GM21423 (cell line): ENCODE measurements at regions not wholly inside any gene's neighbourhood (a gene's known extent, or its start where the extent isn't known, plus 50 kb on each side); places are given as distances from the start of the nearest gene placed in this dataset.

ENCODE experiments used
- ATAC-seq: cut with Tn5 transposase; IDR thresholded peaks from one replicate; pipeline ENCODE4 v1.9.1; 2021; ENCODE audit warnings: mild to moderate bottlenecking, moderate library complexity; ENCODE audit not compliant: unreplicated experiment

DNA sequence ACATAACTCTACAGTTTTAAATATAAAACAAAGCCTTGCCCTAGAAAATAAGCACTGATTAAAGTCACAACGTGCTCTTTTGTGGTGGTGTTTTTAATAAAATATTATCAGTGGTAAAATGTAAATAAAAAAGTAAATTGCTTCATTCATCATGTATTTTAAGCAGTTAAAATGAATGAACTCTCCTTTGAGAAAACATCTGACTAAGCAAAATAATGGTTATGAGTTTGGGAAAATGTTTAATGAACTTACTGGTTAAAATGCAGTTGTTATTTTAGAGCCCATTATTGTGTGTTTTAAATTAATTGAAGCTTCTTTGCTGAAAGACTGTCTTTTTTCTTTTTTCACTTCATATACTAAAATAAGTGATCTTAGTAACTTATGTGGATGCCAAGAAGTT lies 1007.5 kb upstream of the ARRDC3 start:
- no peak for ATAC-seq

DNA sequence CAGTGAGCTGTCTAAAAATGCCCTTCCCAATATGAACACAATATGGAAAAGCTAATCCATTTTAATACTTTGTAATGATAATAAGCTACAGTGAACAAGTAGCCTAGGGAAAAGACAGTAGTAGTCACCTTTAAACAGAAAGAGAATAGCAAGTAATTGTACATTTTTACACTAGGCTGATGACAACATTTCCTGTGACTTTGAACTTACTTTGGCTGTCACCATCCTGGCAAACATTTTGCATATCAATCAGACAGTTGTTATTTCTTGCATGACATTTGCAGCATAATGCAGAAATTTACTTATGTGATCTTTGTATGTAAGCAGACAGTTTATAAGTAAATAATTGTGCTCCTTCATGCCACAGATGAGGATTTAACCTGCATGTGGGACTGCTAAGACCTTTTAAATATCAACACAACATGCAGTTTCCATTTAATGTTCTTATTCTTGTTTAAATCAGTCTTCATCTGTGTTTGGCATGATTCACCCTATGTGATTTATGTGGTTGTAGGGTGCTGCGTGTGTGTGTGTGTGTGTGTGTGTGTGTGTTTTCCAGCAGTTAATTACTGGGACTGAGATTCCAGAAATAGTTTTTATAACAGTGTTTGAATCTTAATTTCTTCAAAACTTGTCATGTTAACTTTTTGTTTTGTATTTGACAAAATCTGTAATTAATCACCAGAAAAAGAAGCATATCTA lies 997.1 kb upstream of the ARRDC3 start:
- no peak for ATAC-seq

DNA sequence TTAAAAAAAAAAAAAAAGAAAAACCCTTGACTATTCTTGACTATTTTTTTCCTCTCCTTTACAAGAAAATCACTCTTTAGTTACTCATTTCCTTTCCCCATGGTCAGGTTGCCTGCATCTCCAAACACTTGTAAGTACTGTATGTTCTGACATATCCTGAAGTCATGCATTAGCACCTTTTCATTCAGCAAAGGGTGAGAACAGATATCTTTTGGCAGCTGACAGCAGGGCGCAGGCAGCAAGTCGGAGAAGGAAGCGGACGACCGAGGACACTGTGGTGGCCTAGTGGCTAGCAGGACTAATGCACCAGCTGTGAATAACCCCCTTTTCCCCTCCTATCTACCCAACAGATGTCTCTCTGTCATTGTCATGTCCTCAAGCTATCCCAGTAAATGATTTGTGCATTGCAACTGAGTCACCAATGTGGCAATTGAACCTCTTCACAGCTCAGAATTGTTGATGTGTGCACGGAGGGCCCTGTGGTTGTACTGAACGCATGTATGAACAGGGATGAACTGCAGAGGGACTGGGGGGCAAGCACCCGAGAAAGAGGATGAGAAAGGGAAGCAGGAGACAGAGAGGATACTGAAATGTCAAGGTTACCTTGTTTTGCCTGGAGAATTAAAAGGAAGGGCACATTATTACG lies 996.0 kb upstream of the ARRDC3 start:
- no peak for ATAC-seq

DNA sequence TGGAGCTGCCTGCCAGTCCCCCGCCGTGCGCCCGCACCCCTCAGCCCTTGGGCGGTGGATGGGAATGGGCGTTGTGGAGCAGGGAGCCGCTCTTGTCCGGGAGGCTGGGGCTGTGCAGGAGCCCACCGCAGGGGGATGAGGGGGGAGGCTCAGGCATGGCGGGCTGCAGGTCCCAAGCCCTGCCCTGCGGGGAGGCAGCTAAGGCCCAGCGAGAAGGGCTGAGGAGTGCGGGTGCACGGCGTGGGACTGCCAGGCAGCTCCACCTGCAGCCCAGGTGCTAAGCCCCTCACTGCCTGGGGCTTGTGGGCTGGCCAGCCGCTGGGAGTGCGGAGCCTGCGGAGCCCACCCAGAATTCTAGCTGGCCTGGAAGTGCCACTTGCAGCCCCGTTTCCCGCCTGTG lies 991.7 kb upstream of the ARRDC3 start:
- no peak for ATAC-seq

DNA sequence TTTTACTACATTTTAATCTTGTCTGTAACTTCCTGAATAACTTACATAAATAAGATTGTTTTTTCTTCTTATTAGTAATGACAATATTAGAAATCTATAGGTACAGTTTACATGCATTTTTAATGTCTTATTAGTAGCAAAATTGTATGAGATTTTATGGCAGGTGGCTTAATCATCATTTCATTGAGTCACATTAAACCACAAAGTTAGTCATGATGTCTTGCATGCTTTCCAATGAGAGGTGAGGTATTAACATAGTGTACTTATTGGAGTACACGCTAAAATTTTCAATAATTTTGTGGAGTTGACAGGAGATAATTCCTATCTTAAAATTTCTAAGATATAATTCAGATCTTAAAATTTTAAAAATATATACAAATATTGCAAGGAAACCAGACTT lies 989.6 kb upstream of the ARRDC3 start:
- no peak for ATAC-seq

DNA sequence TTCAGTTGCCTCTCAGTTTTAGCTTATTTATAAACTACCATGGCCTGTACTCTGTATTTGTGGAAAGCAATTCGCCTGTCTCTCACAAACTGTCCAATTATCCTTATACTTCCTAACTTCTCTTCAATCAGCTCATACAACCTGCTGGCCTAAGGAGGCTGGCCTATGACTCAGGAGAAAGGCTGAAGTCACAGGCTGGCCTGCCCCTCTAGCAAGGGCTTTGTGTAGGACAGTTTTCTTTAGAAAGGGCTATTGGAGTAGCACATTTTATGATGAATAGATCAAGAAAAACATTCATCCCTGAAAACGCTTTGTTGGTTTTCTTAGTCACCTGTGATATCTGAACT lies 988.7 kb upstream of the ARRDC3 start:
- no peak for ATAC-seq

DNA sequence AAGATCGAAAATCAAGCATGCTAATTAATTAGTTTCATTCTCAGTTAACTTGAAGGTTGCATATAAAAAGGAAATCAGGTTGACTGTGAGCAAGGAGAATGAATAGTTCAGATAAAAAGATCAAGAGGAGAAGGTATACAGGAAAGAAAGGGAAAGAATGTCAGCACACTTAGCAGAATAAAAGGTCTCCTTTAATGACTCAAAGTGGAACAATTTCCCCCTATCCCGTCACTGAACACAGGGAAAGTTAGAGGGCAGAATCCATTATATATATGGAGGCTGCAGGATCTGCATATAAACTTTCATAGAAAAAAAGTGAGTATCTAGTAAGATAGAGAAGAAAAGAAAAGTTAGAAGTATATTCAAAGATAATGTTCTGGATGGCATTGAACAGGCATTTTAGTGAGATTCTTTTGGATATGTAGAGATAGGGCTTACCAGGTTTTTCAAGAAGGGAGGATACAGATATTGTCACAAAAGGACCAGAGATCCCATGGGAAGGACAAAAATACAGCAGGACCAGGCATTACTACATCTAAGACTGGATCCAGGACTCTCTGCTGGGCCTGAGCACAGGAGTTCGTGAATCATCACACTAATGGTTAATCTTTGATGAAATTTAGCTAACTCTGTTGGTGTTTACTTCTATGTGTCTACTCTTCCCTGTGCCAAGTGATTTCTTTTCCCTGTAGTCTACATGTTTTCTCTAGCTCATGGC lies 988.2 kb upstream of the ARRDC3 start:
- ATAC-seq = no peak

DNA sequence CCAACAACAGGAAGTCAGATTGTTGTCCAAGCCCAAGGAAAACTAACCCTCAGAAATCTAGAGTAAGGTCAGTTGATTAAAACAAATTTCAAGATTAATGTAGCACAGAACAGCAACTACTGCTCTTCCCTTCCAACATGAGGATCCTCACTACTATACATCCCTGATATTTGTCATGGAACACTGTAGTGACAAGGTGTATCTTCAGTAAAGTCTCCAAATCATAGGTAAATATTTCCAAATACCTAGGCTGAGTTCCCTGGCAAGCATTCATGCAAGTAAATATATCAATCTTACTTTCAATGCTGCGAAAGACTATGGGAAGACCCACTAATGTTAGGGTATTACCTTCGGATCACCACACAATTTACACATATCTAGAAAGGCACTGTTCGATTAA lies 986.9 kb upstream of the ARRDC3 start:
- no peak for ATAC-seq

DNA sequence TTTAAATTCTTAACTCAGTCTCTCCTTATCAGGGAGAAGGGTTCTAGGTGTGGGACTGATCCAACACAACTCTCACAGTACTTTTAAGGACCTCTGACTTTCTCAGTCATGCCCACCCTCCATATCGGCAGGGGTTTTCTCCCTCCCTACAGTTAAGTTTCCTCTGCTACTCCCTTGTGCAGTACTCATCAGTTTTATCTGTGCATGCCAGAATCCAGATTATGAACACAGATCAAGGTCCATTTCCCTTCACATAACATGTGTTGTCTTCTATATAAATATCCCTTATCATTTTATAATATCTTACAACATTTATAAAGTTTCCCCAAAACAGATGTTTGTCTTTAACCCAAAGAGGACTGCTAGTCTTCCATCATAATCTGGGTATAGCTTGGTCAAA lies 986.5 kb upstream of the ARRDC3 start:
- no peak for ATAC-seq

DNA sequence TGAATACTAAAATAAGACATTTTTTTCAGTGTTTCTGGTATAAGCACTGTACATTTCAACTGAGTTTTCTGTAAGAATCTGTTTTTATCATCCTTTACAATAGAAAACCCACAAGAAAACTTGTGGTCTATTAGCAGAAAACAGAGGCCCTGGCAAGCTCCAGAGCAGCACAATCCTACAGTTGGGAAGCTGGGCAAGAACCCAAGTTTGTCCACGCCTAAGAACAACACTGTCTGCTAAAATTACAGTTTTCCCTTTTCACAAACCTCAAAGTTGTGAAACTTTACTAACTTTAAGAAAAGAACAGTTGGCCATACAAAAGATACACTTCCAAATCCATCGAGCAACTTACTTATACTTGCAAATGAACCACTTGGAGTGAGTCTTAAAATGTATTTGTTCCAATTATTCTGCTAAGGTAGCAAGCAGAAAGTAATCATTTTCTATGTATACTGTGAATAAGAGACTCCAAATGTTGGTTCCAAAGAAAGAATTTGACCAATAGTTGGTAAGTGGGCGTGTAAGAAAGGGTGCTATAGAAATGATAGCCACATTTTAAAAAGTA lies 982.0 kb upstream of the ARRDC3 start:
- no peak for ATAC-seq

DNA sequence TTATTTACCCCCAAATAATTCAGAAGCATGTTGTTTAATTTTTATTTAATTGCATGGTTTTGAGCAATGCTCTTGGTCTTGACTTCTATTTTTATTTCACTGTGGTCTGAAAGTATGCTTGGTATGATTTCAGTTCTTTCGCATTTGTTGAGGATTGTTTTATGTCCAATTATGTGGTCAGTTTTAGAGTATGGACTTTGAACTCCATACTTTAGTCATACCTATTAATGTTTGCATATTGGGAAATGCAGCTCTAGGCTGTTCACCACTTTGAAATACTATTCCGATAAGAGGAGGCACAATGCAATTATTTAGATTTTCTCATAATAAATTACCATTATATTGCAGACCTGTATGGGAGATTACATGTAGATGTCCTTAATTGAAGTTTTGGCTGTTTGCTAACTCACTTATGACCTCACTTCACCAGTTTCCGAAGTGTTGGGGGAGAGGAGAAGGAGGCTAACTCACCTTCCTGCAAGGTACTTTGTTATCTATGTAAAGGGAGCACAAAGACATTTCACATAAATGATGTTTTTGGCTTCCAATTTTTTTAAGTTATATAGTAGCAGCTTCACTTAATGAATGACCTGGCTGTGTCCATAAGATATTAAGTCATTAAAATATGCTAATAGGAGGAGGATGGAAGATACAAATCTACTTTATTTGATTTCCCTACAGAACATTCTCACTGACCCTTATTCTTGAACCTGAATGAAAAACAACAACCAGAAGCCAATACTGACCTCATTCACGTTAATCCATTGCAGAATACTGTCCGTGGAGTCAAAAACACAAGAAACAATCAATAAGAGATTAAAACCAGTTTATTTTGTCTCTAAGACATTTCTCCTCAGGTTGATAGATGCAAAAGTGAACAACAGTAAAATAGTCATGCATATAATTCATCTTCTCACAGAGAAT lies 970.3 kb upstream of the ARRDC3 start:
- no peak for ATAC-seq

DNA sequence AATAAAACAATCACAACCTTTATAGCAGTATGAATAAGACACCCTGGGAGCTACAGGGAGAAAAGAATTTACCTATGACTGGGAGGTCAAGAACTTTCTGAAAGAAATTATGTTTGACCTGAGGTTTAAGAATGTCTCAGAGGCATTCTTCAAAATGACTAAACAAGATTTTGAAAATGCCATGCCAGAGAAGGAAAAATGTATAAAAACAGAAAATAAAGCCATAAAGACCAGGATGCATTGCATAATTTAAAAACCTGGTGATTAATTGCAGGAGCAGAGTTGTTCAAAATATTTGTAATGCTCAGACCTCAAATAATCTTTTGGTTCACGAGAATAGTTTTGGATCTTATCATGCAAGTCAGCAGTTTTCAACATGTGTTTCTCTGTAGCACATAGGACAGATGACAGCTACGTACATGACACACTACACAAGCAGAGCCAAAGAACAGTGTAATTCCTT lies 954.7 kb upstream of the ARRDC3 start:
- no peak for ATAC-seq

DNA sequence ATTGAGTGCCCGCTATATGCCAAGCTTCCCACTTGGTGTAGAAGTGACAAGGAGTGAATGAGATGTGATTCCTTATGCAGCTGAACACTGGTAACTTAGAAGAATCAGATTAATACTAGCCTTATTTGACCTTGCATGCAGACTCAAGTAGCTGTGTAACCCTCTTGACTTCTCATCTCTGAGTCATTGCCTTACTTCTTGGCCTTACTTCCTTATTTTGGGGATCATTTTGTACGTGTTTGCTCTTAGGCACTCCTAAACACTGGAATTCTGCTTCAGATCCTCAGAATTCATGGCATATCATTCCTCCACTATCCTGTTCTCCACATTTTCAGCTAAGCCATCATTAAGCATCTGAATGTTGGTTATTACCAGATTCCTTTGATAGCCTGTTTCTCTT lies 948.9 kb upstream of the ARRDC3 start:
- no peak for ATAC-seq

DNA sequence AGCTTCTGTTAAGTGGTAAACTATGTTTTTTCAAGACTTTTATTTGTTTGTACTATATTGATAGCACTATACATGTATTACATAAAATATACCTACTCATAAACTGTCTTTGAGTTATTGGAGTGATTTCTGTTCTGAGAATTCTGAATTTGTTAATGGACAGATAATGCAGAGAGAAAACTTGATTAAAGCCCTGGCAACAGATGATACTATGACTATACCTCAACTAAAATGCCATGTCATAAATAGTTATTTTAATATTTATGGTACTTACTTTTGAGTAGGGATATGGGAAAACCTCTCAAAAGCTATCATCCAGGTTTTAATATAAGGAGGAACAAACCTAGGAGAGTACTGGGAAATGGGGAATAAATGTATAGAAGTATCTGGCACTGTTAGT lies 947.2 kb upstream of the ARRDC3 start:
- no peak for ATAC-seq

DNA sequence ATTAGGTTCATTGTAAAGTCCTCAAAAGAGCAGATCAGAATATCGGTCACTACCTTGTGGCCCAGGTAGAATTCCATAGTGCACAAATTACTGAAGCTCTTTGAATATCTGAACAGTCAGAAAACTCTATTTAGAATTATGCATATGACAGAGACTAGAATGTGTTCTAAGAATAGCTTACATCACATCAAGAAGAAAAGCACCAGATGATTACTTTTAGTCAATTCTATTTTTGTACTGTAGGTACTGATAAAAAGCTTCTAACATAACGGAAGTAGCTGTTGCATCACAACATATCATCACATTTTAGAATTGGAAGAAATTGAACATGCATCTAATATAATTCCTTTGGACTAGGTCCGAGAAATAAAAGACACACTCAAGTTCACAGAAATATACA lies 946.6 kb upstream of the ARRDC3 start:
- no peak for ATAC-seq

DNA sequence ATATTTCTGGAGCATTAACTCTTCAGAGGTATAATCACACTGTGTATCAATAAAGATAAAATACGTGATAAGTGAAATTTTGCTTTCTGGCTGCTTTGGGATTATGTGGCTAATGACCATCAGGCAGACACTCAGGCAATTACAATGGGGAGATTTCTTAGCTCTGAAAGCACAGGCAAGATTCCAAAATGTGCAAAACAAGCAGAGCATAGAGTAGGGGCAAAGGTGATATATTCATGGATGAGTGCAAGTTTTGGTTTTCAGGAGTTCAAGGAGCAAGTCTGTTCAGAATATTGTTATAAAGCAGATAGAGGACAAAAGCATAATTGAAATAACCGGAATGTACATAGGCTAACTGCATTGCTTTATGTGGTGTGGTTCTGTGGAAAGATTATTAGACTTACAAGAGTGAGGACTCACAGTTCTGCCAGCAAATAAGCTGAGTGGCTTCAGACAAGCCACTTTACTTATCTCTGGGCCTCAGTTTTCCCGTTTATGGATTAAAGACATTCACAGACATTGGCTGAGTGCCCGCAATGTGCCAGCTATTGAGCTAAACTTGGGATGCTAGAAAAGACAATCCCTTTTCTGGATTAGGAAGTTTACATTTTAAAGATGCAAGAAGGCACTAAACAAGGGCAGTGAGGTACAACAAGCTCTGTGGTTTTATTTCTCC lies 945.6 kb upstream of the ARRDC3 start:
- ATAC-seq = no peak

DNA sequence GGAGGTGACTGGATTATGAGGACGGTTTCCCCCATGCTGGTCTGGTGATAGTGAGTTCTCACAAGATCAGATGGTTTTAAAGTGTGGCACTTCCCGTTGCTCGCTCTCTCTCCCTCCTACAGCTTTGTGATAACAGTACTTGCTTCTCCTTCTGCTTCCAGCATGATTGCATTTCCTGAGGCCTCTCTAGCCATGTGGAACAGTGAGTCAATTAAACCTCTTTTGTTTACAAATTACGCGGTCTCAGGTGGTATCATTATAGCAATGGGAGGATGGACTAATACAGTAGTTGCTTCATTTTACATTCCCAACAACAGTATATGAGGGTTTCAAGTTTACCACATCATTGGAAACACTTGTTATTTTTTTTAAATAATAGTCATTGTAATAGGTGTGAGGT lies 937.3 kb upstream of the ARRDC3 start:
- ATAC-seq = no peak

DNA sequence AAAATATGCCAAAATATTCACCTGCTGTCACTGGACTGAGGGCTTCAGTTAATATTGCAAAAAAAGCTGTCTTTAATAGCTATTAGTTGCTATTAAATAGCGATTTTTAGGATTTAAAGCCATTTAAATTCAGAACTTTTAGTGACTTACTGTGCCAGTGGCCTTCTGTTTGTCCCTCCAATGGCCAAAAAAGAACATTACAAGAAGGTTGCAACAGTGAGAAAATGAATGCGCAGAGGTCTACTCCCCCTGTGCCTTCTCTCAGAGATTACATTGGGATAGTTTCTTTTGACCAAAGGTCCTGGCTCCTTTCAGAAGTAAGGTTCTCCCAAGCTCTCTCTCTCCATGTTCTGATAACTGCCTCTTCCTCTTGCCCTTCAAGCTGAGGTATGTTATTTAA lies 930.3 kb upstream of the ARRDC3 start:
- no peak for ATAC-seq

DNA sequence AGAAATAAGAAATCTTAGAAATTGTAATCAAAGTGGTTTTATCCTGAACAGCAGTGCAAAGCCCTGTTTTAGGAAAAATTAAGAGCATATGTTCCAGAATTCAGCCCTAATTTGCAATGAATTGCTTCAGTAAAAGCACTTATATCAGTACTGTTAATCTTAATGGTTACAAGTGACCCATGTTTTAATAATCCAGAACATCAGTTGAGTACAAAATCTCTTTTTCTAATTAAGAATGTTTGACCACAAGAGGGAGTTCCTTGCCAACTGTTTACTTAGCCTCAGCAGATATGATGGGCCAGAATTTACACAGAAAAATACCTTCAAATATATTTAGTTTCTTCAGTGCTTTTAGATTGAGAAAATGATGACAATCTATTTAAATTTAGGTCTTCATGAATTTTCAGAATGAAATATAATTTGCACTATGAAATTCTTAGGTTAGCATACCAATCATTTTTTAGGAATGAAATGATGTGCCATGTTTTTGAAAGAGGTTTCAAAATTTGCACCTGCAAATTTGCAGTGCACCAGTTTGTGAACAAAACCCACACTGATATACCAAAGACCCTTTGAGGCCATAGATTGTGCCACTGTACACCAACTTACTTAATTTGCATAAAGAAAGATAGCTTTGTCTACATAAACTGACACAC lies 926.3 kb upstream of the ARRDC3 start:
- ATAC-seq = no peak

DNA sequence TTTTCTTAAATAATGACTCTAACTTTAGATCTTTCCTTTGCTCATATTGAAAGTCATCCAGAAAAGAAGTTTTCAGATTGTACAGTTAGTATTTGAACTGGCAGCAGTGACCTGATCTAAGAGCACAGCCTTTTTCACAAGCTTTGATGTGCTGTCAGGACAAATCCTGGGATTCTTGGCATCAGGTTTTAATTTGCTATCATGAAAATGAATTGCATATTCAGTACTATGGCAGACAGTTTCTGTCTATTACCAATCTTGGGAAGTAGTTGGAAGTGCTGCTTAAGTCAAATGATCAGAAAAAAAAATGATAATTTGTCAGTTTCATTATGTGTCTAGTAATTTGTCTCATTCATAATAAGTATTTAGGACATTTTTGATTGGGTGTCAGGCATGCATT lies 925.6 kb upstream of the ARRDC3 start:
- no peak for ATAC-seq
